Neural cell (in vitro differentiated cells): ENCODE measurements at regions not wholly inside any gene's neighbourhood (a gene's known extent, or its start where the extent isn't known, plus 50 kb on each side); places are given as distances from the start of the nearest gene placed in this dataset.

Experiments used
- CTCF ChIP-seq: fragments of 450-650 bp; IDR thresholded peaks from 2 replicates; pipeline ENCODE4 v1.5.1; 2014; ENCODE audit warnings: antibody characterized with exemption, mild to moderate bottlenecking, moderate library complexity; ENCODE audit not compliant: poor library complexity, severe bottlenecking
- EP300 ChIP-seq: fragments of 450-650 bp; conservative IDR thresholded peaks from 2 replicates; pipeline ENCODE4 v1.6.1; 2014; ENCODE audit warnings: antibody characterized with exemption, mild to moderate bottlenecking, moderate library complexity; ENCODE audit not compliant: poor library complexity, severe bottlenecking
- EZH2 ChIP-seq: fragments of 200-600, 300-800 bp; shearing (Covaris generic), sonication (generic); IDR thresholded peaks from 2 replicates; pipeline ENCODE4 v1.6.1; 2014; ENCODE audit warnings: antibody characterized with exemption, low read length, borderline replicate concordance, mild to moderate bottlenecking; ENCODE audit not compliant: insufficient read depth, poor library complexity, severe bottlenecking
- MXI1 ChIP-seq: fragments of 450-650 bp; conservative IDR thresholded peaks from 2 replicates; pipeline ENCODE4 v1.6.1; 2014; ENCODE audit warnings: antibody characterized with exemption, mild to moderate bottlenecking; ENCODE audit not compliant: poor library complexity, severe bottlenecking
- POLR2AphosphoS5 ChIP-seq: IDR thresholded peaks from 2 replicates; pipeline ENCODE4 v1.6.1; 2012
- RAD21 ChIP-seq: fragments of 450-650 bp; conservative IDR thresholded peaks from 2 replicates; pipeline ENCODE4 v1.6.1; 2014; ENCODE audit warnings: antibody characterized with exemption, mild to moderate bottlenecking, moderate library complexity
- REST ChIP-seq: IDR thresholded peaks from 2 replicates; pipeline ENCODE4 v1.6.1; 2012; ENCODE audit warnings: borderline replicate concordance
- SMC3 ChIP-seq: fragments of 450-650 bp; conservative IDR thresholded peaks from 2 replicates; pipeline ENCODE4 v1.6.1; 2014; ENCODE audit warnings: antibody characterized with exemption, mild to moderate bottlenecking, moderate library complexity; ENCODE audit not compliant: poor library complexity
- TAF1 ChIP-seq: IDR thresholded peaks from 2 replicates; pipeline ENCODE4 v1.6.1; 2012; ENCODE audit warnings: low read depth

GRCh38 chrX:84721416-84721815 is 219.2 kb upstream of the HDX start:
- no peak for TF ChIP-seq POLR2AphosphoS5
- no peak for TF ChIP-seq CTCF
- TF ChIP-seq EZH2 = no peak
- no peak for TF ChIP-seq SMC3
- TF ChIP-seq TAF1 = no peak
- no peak for TF ChIP-seq EP300
- TF ChIP-seq RAD21 = no peak
- no peak for TF ChIP-seq REST
- no peak for TF ChIP-seq MXI1
